OCI-LY7 (cell line): ENCODE measurements at regions not wholly inside any gene's neighbourhood (a gene's known extent, or its start where the extent isn't known, plus 50 kb on each side); places are given as distances from the start of the nearest gene placed in this dataset.

Experiments
- EZH2phosphoT487 ChIP-seq: fragments of 200-600 bp; sonication (generic); IDR thresholded peaks from 2 replicates; pipeline ENCODE4 v1.6.1; 2018; ENCODE audit warnings: low read depth, borderline replicate concordance, mild to moderate bottlenecking, mixed run types, antibody characterized with exemption, low read length, moderate library complexity, mixed read lengths
- TF ChIP-seq, protein P1 (sequence below): fragments of 200-600 bp; sonication (generic); conservative IDR thresholded peaks from 2 replicates; pipeline ENCODE4 v1.5.1; 2014; ENCODE audit warnings: mild to moderate bottlenecking, antibody characterized with exemption, low read length, moderate library complexity, mixed read lengths

DNA sequence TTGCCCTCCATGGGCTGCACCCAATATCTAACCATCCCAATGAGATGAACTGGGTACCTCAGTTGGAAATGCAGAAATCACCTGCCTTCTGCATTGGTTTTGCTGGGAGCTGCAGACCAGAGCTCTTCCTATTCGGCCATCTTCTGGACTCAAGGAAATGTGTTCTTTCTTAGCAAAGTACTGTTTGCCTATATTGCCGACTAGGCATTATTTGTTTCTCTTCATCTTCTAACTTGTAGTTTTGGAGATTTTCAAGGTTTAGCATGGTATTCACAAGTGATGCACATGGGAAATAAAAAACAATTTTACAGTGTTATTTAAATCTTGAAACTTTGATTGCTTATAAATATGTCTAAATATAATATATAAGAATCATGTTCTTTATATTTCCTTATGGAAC is 377.8 kb upstream of the POU1F1 start:
- TF ChIP-seq, protein P1, sequence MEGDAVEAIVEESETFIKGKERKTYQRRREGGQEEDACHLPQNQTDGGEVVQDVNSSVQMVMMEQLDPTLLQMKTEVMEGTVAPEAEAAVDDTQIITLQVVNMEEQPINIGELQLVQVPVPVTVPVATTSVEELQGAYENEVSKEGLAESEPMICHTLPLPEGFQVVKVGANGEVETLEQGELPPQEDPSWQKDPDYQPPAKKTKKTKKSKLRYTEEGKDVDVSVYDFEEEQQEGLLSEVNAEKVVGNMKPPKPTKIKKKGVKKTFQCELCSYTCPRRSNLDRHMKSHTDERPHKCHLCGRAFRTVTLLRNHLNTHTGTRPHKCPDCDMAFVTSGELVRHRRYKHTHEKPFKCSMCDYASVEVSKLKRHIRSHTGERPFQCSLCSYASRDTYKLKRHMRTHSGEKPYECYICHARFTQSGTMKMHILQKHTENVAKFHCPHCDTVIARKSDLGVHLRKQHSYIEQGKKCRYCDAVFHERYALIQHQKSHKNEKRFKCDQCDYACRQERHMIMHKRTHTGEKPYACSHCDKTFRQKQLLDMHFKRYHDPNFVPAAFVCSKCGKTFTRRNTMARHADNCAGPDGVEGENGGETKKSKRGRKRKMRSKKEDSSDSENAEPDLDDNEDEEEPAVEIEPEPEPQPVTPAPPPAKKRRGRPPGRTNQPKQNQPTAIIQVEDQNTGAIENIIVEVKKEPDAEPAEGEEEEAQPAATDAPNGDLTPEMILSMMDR: no peak
- no peak for TF ChIP-seq EZH2phosphoT487
